Peyer's patch (tissue), 4 donors: ENCODE measurements at regions not wholly inside any gene's neighbourhood (a gene's known extent, or its start where the extent isn't known, plus 50 kb on each side); places are given as distances from the start of the nearest gene placed in this dataset.

Experiments
- POLR2A ChIP-seq, 2 donors: fragments of 450-650 bp; IDR thresholded peaks; one replicate each; pipeline ENCODE4 v1.5.1; 2017; ENCODE audit warnings: antibody characterized with exemption in 2 of 2, mild to moderate bottlenecking in 2 of 2, moderate library complexity in 2 of 2
- TF ChIP-seq, protein P1 (sequence below), 6 experiments: fragments of 450-650 bp in 4 of 6; fragments of 200-600 bp in 2 of 6; sonication (generic) in 1 of 6; IDR thresholded peaks; one replicate each; pipeline ENCODE4 v1.5.1; 2017 to 2019; ENCODE audit warnings: antibody characterized with exemption in 6 of 6, mild to moderate bottlenecking in 3 of 6, moderate library complexity in 1 of 6

- TF ChIP-seq, protein P1, sequence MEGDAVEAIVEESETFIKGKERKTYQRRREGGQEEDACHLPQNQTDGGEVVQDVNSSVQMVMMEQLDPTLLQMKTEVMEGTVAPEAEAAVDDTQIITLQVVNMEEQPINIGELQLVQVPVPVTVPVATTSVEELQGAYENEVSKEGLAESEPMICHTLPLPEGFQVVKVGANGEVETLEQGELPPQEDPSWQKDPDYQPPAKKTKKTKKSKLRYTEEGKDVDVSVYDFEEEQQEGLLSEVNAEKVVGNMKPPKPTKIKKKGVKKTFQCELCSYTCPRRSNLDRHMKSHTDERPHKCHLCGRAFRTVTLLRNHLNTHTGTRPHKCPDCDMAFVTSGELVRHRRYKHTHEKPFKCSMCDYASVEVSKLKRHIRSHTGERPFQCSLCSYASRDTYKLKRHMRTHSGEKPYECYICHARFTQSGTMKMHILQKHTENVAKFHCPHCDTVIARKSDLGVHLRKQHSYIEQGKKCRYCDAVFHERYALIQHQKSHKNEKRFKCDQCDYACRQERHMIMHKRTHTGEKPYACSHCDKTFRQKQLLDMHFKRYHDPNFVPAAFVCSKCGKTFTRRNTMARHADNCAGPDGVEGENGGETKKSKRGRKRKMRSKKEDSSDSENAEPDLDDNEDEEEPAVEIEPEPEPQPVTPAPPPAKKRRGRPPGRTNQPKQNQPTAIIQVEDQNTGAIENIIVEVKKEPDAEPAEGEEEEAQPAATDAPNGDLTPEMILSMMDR (IDR thresholded peaks at IDR 0.05) = no peak
- TF ChIP-seq POLR2A (IDR thresholded peaks at IDR 0.05) = no peak
Measured at GRCh38 chr14:25118671-25119070, 68.7 kb upstream of the STXBP6 start.
